ENCODE measurements at regions not wholly inside any gene's neighbourhood (a gene's known extent, or its start where the extent isn't known, plus 50 kb on each side); places are given as distances from the start of the nearest gene placed in this dataset.

DNA sequence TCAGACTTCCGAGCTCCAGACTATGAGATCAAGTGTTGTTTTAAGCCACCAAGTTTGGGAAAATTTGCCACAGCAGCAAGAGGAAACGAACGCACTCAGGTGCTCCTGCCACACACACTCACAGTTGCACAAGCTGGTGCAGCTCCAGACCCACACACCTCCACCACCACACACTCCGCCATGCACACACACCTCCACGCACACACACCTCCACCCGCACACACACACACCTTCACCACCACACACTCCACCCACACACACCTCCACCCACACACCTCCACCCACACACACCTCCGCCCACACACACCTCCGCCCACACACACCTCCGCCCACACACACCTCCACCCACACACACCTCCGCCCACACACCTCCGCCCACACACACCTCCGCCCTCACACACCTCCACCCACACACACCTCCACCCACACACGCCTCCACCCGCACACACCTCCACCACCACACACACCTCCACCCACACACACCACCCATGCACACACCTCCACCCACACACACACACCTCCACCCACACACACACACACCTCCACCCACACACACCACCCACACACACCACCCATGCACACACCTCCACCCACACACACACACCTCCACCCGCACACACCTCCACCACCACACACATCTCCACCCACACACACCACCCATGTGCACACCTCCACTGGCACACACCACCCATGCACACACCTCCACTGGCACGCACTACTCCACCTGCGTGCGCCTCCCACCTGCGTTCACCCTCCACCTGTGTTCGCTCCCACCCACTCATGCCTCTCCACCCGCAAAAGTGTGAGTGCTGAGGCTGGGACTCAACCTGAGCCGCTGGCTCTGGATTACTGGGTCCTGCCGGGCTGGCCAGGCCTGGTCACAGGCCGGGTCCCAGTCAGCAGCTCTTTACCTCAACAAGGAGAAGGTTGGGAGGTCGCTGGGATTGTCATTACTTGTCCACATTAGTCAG is 175.6 kb downstream of the BMP7 start:
- no peak for DNase-seq

DNA sequence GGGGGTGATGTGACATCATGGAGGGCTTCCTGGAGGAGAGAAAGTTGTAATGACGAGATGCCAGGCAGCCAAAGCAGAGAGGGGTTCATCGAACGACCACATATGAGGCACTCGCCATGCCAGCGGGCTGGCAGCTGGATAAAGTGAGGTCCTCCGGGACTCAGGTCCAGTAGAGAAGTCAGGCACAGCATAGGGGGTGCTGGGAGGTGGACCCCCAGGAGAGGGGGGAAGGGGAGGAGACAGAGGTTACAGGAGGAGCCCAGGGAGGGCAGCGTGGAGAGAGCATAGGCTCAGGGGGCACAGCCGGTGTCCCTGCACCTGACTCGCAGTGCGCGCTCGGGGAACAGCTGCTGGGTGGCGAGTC is 174.7 kb downstream of the BMP7 start:
- no peak for DNase-seq

GRCh38 chr20:57092112-57092899 is 174.1 kb downstream of the BMP7 start:
- peak; percentile 74 for DNase-seq

- no peak for DNase-seq
Observed at GRCh38 chr20:57092900-57093530, 173.4 kb downstream of the BMP7 start.

DNA sequence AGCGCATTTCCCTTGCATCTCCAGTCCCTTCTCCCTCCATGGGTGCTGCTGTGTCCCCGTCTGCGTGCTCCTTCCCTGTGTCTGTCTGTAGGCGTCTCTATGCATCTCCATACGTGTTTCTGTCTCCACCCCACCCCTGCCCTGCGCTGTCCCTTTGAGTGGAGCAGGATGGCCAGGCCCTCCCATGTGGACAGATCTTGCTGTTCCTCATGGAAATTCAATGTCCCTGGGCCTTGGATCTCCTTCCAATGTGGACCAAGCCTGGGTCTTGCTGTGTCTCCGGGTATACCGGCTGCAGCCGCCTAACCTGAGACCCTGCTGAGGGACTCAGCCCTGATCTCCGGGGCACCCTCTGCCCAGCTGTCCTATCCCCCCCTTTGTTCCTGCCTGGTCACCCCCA is 172.7 kb downstream of the BMP7 start:
- no peak for DNase-seq

DNA sequence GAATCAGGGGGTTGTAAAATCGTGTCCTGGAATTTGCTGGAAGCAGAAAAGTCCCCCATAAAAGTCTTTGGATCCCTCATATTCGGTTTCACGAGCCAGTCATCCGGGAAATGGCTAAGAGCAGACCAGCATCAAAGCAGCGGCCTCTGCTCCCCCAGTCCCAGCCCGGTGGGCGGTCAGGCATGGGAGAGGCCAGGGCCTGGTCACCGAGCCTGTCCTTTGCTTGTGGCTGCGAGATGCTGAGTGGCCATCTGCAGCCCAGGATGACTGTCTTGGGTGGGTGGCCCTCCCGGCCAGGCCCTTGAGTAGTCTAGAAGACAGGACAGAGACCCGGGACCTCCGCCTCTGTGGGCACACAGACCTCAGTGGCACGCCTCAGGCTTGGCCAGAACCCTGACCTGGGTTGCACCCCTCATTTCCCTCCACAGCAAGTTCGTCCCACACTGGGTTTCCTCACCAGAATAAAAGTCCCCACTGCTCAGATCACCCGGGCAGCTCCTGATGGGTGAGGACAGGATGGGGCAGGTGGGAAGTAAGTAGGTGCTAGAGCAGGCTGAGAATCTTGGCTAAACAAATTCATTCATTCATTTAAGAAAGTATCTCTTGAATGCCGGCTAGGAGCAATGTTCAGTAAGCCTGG is 172.1 kb downstream of the BMP7 start:
- DNase-seq = no peak

DNA sequence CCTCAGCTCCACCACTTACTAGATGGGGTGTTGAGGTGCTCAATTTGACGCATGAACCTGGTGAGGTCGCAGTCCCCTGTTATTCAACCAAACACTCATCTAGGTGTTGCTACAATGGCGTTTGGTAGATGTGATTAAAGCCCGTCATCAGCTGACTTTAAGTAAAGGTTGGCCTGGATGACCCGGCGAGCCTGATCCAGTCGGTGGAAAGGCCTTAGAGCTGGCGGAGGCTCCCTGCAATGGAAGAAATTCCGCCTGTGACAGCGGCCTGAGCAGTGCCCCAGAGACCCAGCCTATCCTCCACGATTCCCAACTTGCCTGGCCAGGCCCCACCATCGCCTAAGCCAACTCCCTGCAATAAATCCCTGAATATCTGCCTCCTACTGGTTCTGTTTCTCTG is 171.4 kb downstream of the BMP7 start:
- DNase-seq = no peak

GRCh38 chr20:57095426-57095825 is 171.0 kb downstream of the BMP7 start:
- no peak for DNase-seq

DNA sequence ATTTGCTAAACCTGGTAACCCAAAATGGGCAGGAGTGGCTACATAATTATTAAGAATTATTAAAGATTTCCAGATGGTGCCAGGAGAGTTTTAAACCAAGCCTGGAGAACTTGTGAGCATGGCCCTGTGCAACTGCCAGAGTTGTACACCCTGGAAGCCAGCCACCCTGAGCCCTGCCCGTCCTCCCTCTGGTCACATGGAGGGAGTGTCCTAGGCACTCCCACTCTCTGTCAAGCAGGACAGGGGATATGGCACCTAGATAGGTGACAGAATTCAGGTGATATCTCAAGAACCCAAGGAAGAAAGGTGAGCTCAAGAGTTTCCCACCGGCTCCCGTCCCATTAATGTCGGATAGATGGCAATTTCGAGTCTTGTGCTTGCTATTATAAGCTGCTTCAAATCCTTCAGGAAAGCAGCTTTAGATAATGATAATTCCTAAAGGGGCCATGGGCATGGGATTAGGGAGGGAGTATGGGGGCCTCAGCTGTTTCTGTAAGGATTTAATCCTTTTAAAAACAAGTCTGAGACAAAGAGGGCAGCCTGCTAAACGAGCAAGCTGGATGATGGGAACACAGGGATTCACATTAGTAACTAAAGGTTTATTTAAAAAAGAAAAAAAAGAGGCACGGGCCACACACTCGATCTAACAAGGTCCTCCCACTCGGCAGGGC is 169.1 kb downstream of the BMP7 start:
- DNase-seq = no peak

GRCh38 chr20:57102160-57102559 is 164.3 kb downstream of the BMP7 start:
- DNase-seq = no peak

GRCh38 chr20:57102566-57102965 is 163.9 kb downstream of the BMP7 start:
- no peak for DNase-seq

GRCh38 chr20:57103146-57103800 is 163.2 kb downstream of the BMP7 start:
- no peak for DNase-seq

GRCh38 chr20:57104113-57104512 is 162.3 kb downstream of the BMP7 start:
- DNase-seq = no peak

GRCh38 chr20:57104651-57105204 is 161.7 kb downstream of the BMP7 start:
- DNase-seq = no peak

- DNase-seq = no peak
Observed at GRCh38 chr20:57106030-57106682, 160.3 kb downstream of the BMP7 start.

DNA sequence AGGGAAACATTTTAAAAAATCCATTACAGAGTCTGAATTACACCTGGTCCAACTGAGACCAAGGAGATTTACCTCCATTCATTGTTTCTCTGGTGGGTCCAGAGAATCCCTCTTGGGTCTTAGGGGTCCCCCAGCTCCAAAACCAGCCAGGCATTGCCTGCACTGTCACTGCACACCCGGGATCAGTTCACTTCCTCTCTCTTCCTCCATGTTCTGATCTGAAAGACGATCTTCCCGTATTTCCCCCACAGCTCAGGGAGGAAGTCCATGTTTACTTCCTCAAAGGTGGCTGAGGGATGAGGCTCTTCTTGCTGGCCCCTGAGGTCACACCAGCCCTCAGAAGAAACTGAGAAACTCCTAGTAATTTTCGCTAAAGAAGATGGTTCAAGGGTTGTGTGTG is 159.7 kb downstream of the BMP7 start:
- DNase-seq = no peak

- DNase-seq = no peak
Observed at GRCh38 chr20:57107208-57107607, 159.2 kb downstream of the BMP7 start.

DNA sequence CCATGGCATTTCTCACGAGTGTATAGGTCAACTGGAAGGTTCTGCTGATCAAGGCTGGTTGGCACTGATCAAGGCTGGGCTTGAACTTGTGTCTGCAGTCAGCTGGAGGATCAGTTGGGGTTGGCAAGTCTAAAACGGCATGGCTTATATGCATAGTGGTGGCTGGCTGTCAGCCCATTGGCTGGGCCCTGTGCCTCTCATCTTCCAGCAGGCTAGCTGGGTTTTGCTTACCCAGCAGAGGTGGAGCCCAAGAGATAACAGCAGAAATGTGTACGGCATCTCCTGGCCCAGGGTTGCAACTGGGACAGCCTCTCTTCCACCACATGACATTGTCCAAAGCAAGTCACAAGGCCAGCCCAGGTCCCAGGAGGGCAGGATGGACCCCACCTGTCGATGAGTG is 158.2 kb downstream of the BMP7 start:
- no peak for DNase-seq

- peak; percentile 89 for DNase-seq
Observed at GRCh38 chr20:57108742-57109570, 157.5 kb downstream of the BMP7 start.

DNA sequence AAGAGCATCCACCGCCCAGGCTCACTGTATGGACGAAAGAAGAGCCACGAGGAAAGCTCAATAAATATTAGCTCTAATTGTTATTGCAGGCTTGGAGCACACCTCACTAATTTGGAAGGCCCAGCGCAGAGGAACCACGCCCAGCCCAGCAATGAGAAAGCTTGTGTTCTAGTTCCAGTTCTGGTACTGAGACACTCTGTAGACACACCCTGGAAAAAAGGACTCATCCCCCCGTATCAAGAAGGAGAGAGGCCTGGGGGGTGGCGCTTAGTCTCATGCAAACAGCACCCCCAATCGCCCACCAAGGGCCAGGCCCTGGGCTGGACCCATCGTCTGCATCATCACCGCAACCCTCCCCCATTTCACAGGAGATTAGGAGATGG is 156.9 kb downstream of the BMP7 start:
- no peak for DNase-seq

Data from femur (tissue), 1 donor.